Ishikawa (cell line): ENCODE measurements at regions not wholly inside any gene's neighbourhood (a gene's known extent, or its start where the extent isn't known, plus 50 kb on each side); places are given as distances from the start of the nearest gene placed in this dataset.

Experiments used
- CREB1 ChIP-seq: IDR thresholded peaks from 2 replicates; pipeline ENCODE4 v1.6.1; 2012; ENCODE audit warnings: low read depth
- EGR1 ChIP-seq: IDR thresholded peaks from 2 replicates; pipeline ENCODE4 v1.6.1; 2012
- EP300 ChIP-seq: IDR thresholded peaks from 2 replicates; pipeline ENCODE4 v1.6.1; 2012; ENCODE audit warnings: borderline replicate concordance
- TAF1 ChIP-seq: IDR thresholded peaks from 2 replicates; pipeline ENCODE4 v1.6.1; 2012; ENCODE audit warnings: low read depth, mild to moderate bottlenecking
- TCF12 ChIP-seq: IDR thresholded peaks from 2 replicates; pipeline ENCODE4 v1.6.1; 2012; ENCODE audit warnings: low read depth
- TEAD4 ChIP-seq: IDR thresholded peaks from 2 replicates; pipeline ENCODE4 v1.6.1; 2012
- YY1 ChIP-seq: IDR thresholded peaks from 2 replicates; pipeline ENCODE4 v1.6.1; 2012; ENCODE audit warnings: low read depth
- TF ChIP-seq, protein P1 (sequence below): IDR thresholded peaks from 2 replicates; pipeline ENCODE4 v1.6.1; 2012
- TF ChIP-seq, protein P2 (sequence below): IDR thresholded peaks from 2 replicates; pipeline ENCODE4 v1.6.1; 2012; ENCODE audit warnings: low read depth, mild to moderate bottlenecking

DNA sequence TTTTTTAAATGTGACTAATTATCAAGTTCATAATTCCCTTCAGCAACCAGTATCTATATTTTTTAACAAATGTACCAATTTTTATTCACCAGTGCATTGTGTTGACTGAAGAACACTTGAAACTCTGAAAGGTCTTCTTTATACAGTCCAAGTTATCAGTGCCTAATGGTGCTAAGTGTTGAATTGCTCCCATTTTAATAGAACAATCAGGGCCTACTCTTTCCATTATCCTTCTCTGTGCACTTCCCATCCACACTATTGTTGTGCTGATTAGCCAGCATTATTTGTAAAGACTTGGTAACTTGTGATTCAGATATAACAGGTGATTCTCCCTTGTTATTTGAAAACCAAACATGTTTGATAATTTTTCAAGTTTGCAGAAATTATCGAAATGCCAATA is 1209.7 kb upstream of the MAP3K7 start:
- TF ChIP-seq EP300 (no peak), TEAD4 (no peak), CREB1 (no peak), TAF1 (no peak), YY1 (no peak), EGR1 (no peak), TCF12 (no peak)
- TF ChIP-seq, protein P1, sequence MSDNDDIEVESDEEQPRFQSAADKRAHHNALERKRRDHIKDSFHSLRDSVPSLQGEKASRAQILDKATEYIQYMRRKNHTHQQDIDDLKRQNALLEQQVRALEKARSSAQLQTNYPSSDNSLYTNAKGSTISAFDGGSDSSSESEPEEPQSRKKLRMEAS = no peak
- TF ChIP-seq, protein P2, sequence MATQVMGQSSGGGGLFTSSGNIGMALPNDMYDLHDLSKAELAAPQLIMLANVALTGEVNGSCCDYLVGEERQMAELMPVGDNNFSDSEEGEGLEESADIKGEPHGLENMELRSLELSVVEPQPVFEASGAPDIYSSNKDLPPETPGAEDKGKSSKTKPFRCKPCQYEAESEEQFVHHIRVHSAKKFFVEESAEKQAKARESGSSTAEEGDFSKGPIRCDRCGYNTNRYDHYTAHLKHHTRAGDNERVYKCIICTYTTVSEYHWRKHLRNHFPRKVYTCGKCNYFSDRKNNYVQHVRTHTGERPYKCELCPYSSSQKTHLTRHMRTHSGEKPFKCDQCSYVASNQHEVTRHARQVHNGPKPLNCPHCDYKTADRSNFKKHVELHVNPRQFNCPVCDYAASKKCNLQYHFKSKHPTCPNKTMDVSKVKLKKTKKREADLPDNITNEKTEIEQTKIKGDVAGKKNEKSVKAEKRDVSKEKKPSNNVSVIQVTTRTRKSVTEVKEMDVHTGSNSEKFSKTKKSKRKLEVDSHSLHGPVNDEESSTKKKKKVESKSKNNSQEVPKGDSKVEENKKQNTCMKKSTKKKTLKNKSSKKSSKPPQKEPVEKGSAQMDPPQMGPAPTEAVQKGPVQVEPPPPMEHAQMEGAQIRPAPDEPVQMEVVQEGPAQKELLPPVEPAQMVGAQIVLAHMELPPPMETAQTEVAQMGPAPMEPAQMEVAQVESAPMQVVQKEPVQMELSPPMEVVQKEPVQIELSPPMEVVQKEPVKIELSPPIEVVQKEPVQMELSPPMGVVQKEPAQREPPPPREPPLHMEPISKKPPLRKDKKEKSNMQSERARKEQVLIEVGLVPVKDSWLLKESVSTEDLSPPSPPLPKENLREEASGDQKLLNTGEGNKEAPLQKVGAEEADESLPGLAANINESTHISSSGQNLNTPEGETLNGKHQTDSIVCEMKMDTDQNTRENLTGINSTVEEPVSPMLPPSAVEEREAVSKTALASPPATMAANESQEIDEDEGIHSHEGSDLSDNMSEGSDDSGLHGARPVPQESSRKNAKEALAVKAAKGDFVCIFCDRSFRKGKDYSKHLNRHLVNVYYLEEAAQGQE = no peak
